A549 (cell line): ENCODE measurements at regions not wholly inside any gene's neighbourhood (a gene's known extent, or its start where the extent isn't known, plus 50 kb on each side); places are given as distances from the start of the nearest gene placed in this dataset.
A peak's percentile ranks its signal among the peaks of the same experiment; 100 is the strongest.

ENCODE experiments used
- CEBPB ChIP-seq, 2 experiments: fragments of >200 bp in 1 of 2; sonication (Bioruptor Twin) in 1 of 2; formaldehyde crosslinking in 1 of 2; IDR thresholded peaks; 2 replicates each; pipeline ENCODE4 v1.6.1; 2012 to 2016
- CTCF ChIP-seq: fragments of >200 bp; sonication (Bioruptor Twin); formaldehyde crosslinking; IDR thresholded peaks from 3 replicates; pipeline ENCODE4 v1.5.1; 2016
- JUN ChIP-seq, 2 experiments: fragments of >200 bp; sonication (Bioruptor Twin); formaldehyde crosslinking; IDR thresholded peaks; 2 replicates in 1 of 2; 3 replicates in 1 of 2; pipeline ENCODE4 v1.6.1; 2016 to 2017
- JUNB ChIP-seq: fragments of >200 bp; sonication (Bioruptor Twin); formaldehyde crosslinking; IDR thresholded peaks from 2 replicates; pipeline ENCODE4 v1.6.1; 2016
- POLR2A ChIP-seq: IDR thresholded peaks from 2 replicates; pipeline ENCODE4 v1.6.1; 2012; ENCODE audit warnings: mild to moderate bottlenecking, low read length

- TF ChIP-seq JUN (IDR thresholded peaks at IDR 0.05) = no peak
- TF ChIP-seq CTCF = no peak
- TF ChIP-seq JUNB = peak; percentile 32; the same call in 1 of the 2 replicates
- no peak for TF ChIP-seq POLR2A
- peak; percentile 50 to 73; a peak in 2 of 4 replicates for TF ChIP-seq CEBPB (IDR thresholded peaks at IDR 0.05)
These were observed 62.3 kb downstream of the AGTR2 start for GRCh38 chrX:116232833-116233232.
